HG02798 (cell line): ENCODE measurements at regions not wholly inside any gene's neighbourhood (a gene's known extent, or its start where the extent isn't known, plus 50 kb on each side); places are given as distances from the start of the nearest gene placed in this dataset.
"Not testable (repeated sequence)": the region's sequence is repeated elsewhere in the genome, so short reads cannot be mapped to it uniquely, and the experiment has no call there.

Experiments used
- ATAC-seq: cut with Tn5 transposase; IDR thresholded peaks from one replicate; pipeline ENCODE4 v1.9.1; 2021; ENCODE audit warnings: mild to moderate bottlenecking; ENCODE audit not compliant: unreplicated experiment, poor library complexity

- no peak for ATAC-seq
Observed at GRCh38 chrX:40383360-40383759, 197.4 kb upstream of the ATP6AP2 start.

DNA sequence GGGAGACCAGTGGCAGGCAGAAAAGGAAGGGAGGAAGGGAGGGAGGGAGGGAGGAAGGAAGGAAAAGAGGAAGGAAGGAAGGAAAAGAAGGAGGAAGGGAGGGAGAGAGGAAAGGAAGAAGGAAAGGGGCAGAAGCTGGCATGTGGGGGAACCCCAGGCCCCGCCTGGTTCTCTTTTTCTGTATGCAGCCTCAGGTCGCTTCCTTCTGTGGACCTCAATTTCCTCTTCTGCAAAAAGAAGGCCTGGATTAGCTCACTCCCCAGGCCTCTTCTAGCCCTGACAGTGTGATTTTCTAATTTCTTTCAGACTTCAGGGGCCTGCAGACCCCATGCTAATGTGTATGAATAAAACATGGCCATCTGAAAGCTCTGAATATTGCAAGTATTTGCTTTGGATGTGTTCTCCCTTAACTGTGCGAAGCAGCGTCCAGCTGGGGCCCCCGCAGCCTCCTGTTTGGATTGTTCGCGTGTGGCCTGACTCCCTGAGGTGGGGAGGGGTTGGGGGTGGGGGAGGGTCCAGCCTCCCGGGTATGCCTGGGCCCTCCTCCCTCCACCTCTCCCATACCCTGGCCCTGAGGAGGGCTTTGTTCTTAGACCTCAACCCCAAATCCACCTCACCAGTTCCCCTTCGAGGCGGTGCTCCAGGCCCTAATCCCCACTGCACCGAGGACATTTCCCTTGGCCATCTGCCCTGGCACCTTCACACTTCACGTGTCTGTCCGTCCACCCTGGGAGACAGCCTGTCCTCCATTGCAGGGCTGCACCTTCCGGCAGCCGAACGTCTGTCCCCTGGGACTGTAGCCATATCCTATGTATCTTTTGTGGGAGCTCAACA is 199.9 kb upstream of the ATP6AP2 start:
- no peak for ATAC-seq

DNA sequence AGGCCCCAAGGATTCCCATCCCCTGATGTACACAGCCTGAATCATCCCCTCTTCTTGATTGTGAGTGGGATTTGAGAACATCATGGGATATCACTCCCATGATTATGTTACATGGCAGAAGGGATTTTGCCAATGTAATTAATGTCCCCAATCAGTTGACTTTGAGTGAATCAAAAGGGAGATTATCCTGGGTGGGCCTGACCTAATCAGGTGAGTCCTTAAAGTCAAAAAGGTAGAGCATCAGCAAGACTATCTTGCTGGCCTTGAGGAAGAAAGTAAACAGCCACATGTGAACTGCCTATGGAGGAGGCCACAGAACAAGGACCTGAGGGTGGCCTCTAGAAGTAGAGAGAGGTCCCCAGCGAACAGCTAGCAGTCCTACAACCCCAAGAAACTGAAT is 203.1 kb upstream of the ATP6AP2 start:
- ATAC-seq, result no peak

GRCh38 chrX:40374486-40374885 is 206.3 kb upstream of the ATP6AP2 start:
- ATAC-seq, result no peak

DNA sequence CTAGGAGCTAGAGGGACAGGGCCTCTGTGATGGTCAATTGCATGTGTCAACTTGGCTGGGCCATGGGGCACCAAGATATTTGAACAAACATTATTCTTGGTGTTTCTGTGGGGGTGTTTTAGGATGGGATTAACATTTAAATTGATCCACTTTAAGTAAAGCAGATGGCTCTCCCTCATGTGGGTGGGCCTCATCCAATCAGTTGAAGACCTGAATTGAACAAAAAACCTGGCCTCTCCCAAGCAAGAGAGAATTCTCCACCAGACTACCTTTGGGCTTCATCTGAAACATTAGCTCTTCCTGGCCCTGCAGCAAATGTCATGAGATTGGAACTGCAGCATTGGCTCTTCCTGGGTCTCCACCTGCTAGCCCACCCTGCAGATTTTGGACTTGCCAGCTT is 207.1 kb upstream of the ATP6AP2 start:
- ATAC-seq, result no peak

GRCh38 chrX:40373025-40373424 is 207.7 kb upstream of the ATP6AP2 start:
- no peak for ATAC-seq

DNA sequence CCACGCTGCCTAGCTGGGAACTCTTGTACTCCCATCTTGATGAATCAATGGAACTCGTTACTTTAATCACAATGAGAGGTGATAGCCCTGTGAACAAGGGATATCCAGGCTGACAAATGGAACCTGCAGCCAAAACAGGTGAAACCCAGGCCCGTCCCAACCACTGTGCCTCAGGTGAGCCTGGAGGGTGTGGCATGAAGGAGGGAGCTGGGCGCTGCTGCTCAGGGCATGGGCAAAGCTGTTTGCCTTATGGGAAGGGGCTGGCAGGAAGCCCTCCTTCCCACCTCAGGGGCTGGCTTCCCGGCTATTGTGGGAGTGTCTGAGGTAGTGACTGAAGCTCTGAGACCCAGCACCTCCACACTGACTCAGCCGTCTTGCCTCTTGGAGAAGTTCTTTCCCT is 209.4 kb upstream of the ATP6AP2 start:
- no peak for ATAC-seq

- ATAC-seq, result no peak
Observed at GRCh38 chrX:40368611-40369061, 212.1 kb upstream of the ATP6AP2 start.

- no peak for ATAC-seq
Observed at GRCh38 chrX:40366661-40367060, 214.1 kb upstream of the ATP6AP2 start.

DNA sequence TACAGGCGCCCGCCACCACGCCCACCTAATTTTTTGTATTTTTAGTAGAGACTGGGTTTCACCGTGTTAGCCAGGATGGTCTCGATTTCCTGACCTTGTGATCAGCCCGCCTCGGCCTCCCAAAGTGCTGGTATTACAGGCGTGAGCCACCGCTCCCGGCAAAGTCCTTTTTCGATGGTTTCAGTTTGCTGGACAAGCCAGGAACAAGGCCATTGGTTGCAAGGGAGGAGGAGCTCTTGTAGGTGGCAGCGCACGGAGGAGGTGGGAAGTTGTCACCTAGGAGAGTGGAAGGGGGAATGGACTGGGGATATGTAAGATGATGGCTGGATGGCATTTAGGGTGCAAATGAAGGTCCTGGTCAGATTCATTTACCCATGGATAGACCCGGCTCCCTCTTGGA is 218.5 kb upstream of the ATP6AP2 start:
- not testable (repeated sequence) for ATAC-seq

GRCh38 chrX:40360557-40360956 is 220.2 kb upstream of the ATP6AP2 start:
- no peak for ATAC-seq

DNA sequence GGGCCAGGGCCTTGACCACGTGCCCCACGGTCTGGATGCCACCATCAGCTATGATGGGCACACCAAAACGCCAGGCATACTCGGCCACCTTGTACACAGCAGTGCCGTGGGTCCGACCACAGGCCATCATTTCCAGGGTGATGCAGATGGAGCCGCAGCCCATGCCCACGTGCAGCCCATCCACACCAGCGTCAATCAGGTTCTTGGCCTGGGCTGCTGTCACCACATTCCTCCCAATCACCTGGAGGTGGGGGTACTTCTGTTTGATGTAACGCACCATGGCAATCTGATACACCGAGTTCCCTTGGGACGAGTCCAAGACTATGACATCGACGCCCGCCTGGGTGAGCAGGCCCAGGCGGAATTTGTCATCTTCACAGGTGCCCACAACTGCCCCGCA is 221.2 kb upstream of the ATP6AP2 start:
- ATAC-seq, result no peak

- no peak for ATAC-seq
Observed at GRCh38 chrX:40358994-40359393, 221.8 kb upstream of the ATP6AP2 start.

DNA sequence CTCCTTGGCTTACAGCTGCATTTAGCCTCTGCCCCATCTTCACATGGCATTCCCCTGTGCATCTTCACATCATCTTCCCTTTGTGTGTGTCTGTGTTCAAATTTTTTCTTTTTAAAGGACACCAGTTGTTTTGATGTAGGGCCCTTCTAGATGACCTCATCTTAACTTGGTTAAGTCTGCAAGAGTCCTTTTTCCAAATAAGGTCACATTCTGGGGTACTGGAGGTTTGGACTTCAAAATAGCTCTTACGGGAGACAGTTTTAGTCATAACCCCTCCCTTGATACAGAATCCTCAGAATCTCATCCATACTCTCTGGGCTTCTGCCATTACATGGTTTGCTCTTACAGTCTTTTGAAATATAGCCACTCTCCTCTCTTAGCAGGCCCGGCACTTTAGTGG is 231.5 kb upstream of the ATP6AP2 start:
- ATAC-seq, result no peak

DNA sequence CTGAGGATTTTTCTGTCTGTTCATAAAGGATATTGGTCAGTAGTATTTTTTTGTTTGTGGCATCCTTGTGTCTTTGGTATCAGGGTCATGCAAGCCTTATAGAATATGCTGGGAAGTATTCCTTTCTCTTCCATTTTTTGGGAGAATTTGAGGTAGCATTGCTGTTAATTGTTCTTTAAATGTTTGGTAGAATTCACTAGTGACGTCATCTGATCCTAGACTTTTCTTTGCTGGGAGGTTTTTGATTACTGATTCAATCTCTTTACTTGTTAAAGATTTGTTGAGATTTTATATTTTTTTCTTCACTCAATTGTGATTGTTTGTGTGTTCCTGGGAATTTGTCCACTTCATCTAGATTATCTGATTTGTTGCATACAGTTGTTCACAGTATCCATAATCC is 234.4 kb upstream of the ATP6AP2 start:
- ATAC-seq, result no peak

DNA sequence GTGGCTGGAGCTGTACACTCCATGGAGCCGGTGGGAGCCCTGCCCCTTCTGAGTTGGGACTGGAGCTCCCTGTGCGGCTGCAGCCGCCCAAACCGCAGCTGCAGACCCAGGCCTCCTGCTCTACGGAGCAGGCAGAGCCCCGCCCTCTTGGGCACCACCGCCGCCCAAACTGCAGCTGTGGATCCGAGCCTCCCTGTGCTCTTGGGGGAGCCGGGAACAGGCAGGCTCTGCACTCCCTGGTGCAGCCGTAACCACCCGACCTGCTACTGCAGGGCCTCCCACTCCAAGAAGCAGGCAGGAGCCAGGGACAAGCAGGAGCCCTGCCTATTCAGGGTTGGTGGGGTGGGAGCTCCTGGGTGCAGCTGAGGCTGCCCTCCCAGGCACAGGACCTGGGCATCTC is 237.5 kb upstream of the ATP6AP2 start:
- no peak for ATAC-seq

DNA sequence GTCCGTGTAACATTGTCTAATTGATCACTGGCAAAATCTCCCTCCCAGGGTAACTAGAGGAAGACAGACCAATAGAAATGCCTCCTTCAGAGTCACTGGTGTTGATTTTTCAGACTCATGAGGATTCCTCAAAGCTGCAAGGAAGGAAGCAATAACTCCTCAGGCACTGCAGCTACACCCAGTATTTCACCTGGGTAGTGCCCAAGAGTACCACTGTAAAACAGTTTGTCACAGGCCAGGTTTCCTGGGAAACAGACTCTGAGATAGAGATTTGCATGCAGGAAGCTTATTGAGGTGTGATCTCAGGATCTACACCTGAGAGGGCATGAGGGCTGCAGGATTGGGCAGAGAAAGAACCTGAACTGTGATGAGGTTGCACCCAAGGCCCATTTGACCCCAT is 240.7 kb upstream of the ATP6AP2 start:
- no peak for ATAC-seq

- no peak for ATAC-seq
Observed at GRCh38 chrX:40333344-40333743, 235.6 kb upstream of the BCOR start.

DNA sequence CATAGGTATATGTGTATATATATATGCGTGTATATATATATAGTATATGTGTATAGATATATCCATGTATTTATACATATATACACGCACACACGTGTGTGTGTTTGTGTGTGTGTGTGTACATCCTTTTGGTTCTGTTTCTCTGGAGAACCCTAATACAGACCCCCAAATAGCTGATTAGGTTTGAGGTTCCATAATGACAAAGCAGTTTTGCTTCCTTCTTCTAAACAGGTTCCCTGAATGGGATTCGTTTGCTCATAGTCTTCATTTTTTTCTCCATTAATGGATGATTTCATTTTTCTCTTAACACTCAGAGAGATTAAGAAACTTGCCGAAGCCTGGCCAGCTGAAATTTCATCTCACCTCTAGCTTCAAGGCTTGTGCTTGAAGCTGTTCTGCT is 234.0 kb upstream of the BCOR start:
- no peak for ATAC-seq

- no peak for ATAC-seq
Observed at GRCh38 chrX:40331353-40331752, 233.6 kb upstream of the BCOR start.

GRCh38 chrX:40329616-40330015 is 231.9 kb upstream of the BCOR start:
- ATAC-seq, result no peak

DNA sequence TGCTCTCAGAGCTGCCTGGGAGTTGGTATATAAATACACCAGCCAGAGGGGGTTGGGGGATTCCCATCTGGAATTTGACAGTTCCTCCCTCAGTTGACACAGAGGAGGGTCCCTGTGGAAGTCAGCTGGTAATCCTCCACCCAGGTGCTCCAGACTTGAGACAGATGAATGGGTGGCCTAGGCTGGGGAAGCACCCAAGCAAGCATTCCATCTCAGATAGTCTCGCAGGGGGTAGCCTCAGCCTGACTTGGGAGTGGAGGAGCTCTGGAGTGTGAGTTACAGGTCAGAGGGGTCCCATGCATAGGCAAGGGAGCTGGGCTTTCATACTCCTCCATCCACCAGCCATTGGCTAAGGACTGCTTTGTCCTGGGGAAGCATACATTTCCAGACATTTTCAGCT is 229.3 kb upstream of the BCOR start:
- ATAC-seq, result no peak
